CD14-positive monocyte (primary cell): ENCODE measurements at regions not wholly inside any gene's neighbourhood (a gene's known extent, or its start where the extent isn't known, plus 50 kb on each side); places are given as distances from the start of the nearest gene placed in this dataset.

ENCODE experiments used
- DNase-seq, 3 donors: peaks; one replicate each; pipeline ENCODE4 v3.0.0-alpha.2; 2011 to 2022
- H2AFZ ChIP-seq: 2 replicates; pipeline ENCODE4 v1.6.0; 2012; ENCODE audit warnings: mild to moderate bottlenecking, low read depth, low read length, inconsistent platforms; ENCODE audit not compliant: insufficient read depth, poor library complexity, severe bottlenecking
- H3K27ac ChIP-seq, 2 donors: 1 replicate in 1 of 2; 2 replicates in 1 of 2; pipeline ENCODE4 v1.5.1; 2012 to 2013; ENCODE audit warnings: low read length in 2 of 2, control low read depth in 1 of 2, inconsistent platforms in 1 of 2, low read depth in 1 of 2, mild to moderate bottlenecking in 1 of 2
- H3K27me3 ChIP-seq, 2 donors: one replicate each; pipeline versions ENCODE4 v1.6.0 to v1.6.1; 2011 to 2013; ENCODE audit warnings: low read length in 2 of 2; ENCODE audit not compliant: control insufficient read depth in 2 of 2, insufficient read depth in 2 of 2
- H3K36me3 ChIP-seq, 2 donors: replicated peaks in 1 of 2; 1 replicate in 1 of 2; 2 replicates in 1 of 2; pipeline versions ENCODE4 v1.5.1 to v1.6.1; 2012 to 2013; ENCODE audit warnings: low read length in 2 of 2, control low read depth in 1 of 2, inconsistent platforms in 1 of 2, mild to moderate bottlenecking in 1 of 2; ENCODE audit not compliant: insufficient read depth in 2 of 2, control insufficient read depth in 1 of 2
- H3K4me1 ChIP-seq, 2 donors: 1 replicate in 1 of 2; 2 replicates in 1 of 2; pipeline versions ENCODE4 v1.5.1 to v1.6.1; 2012 to 2013; ENCODE audit warnings: low read length in 2 of 2, control low read depth in 1 of 2, inconsistent platforms in 1 of 2, mild to moderate bottlenecking in 1 of 2, moderate library complexity in 1 of 2; ENCODE audit not compliant: insufficient read depth in 2 of 2, control insufficient read depth in 1 of 2
- H3K4me2 ChIP-seq: replicated peaks from 2 replicates; pipeline ENCODE3; 2012; ENCODE audit warnings: low read length, moderate library complexity, mild to moderate bottlenecking; ENCODE audit not compliant: poor library complexity, severe bottlenecking; ENCODE audit errors: extremely low read depth
- H3K4me3 ChIP-seq, 3 experiments: fragments of 200-600 bp in 1 of 3; sonication (generic) in 1 of 3; replicated peaks in 1 of 3; 1 replicate in 2 of 3; 2 replicates in 1 of 3; pipeline ENCODE4 v1.5.1; 2011 to 2013; ENCODE audit warnings: low read length in 3 of 3, mild to moderate bottlenecking in 3 of 3, control low read depth in 2 of 3, low read depth in 2 of 3, inconsistent platforms in 1 of 3, moderate library complexity in 1 of 3
- H3K79me2 ChIP-seq: 2 replicates; pipeline ENCODE4 v1.6.0; 2012; ENCODE audit warnings: mild to moderate bottlenecking, control low read depth, inconsistent platforms, low read length, moderate library complexity; ENCODE audit not compliant: insufficient read depth
- H3K9ac ChIP-seq: 2 replicates; pipeline ENCODE4 v1.6.0; 2017; ENCODE audit warnings: low read length, mild to moderate bottlenecking; ENCODE audit not compliant: insufficient read depth, poor library complexity, severe bottlenecking
- H3K9me3 ChIP-seq, 2 donors: replicated peaks in 1 of 2; 1 replicate in 1 of 2; 2 replicates in 1 of 2; pipeline versions ENCODE4 v1.5.1 to v1.6.1; 2012 to 2013; ENCODE audit warnings: low read length in 2 of 2, control low read depth in 1 of 2; ENCODE audit not compliant: control insufficient read depth in 1 of 2, insufficient read depth in 1 of 2
- H4K20me1 ChIP-seq: 2 replicates; pipeline ENCODE4 v1.6.0; 2012; ENCODE audit warnings: mild to moderate bottlenecking, low read length, control low read depth, moderate library complexity; ENCODE audit not compliant: insufficient read depth
- H3K27ac Mint-ChIP-seq, 7 donors: one replicate each; pipeline ENCODE4 v1.8.0; 2020; ENCODE audit warnings: mild to moderate bottlenecking in 7 of 7, mixed read lengths in 7 of 7, moderate library complexity in 6 of 7, inconsistent platforms in 2 of 7
- H3K27me3 Mint-ChIP-seq, 3 donors: one replicate each; pipeline ENCODE4 v1.8.0; 2021 to 2022; ENCODE audit warnings: low read depth in 3 of 3, mild to moderate bottlenecking in 3 of 3, mixed read lengths in 3 of 3, moderate library complexity in 3 of 3, inconsistent platforms in 1 of 3
- H3K36me3 Mint-ChIP-seq, 2 donors: one replicate each; pipeline ENCODE4 v1.8.0; 2020; ENCODE audit warnings: mixed read lengths in 2 of 2, inconsistent platforms in 1 of 2, mild to moderate bottlenecking in 1 of 2
- H3K4me1 Mint-ChIP-seq: one replicate; pipeline ENCODE4 v1.8.0; 2020; ENCODE audit warnings: mild to moderate bottlenecking, mixed read lengths
- H3K4me3 Mint-ChIP-seq, 2 donors: one replicate each; pipeline ENCODE4 v1.8.0; 2020; ENCODE audit warnings: mild to moderate bottlenecking in 2 of 2, mixed read lengths in 2 of 2, moderate library complexity in 1 of 2
- H3K9me3 Mint-ChIP-seq, 7 donors: one replicate each; pipeline ENCODE4 v1.8.0; 2020 to 2022; ENCODE audit warnings: mixed read lengths in 7 of 7, mild to moderate bottlenecking in 6 of 7, moderate library complexity in 6 of 7, inconsistent platforms in 2 of 7
- CTCF ChIP-seq: fragments of 200-600 bp; IDR thresholded peaks from one replicate; pipeline ENCODE4 v1.8.0; 2022; ENCODE audit warnings: antibody characterized with exemption, mild to moderate bottlenecking
- WGBS: methylation state at CpG from one replicate; pipeline ENCODE4 v1.1.5; 2013; ENCODE audit warnings: missing lambda C conversion rate; ENCODE audit not compliant: insufficient coverage; 5-methylcytosine and 5-hydroxymethylcytosine counted together
- intact Hi-C, 2 donors: fragments of 100-400 bp; cut with micrococcal nuclease; formaldehyde crosslinking; loops; one replicate each; pipeline versions ENCODE4 v1.15.0 to v1.15.1; 2023

GRCh38 chr7:25963733-25964132 is 188.3 kb upstream of the NFE2L3 start:
- Histone ChIP-seq H3K9ac (no peak overlapping the region), H3K27me3 (peaks cover 34 to 45% of the 10 kb centered on the region in 2 donors)
- peaks cover 6% of the 10 kb centered on the region for H3K4me1 Mint-ChIP-seq

GRCh38 chr7:25964483-25964991 is 187.5 kb upstream of the NFE2L3 start:
- Histone ChIP-seq H3K9ac (no peak overlapping the region), H4K20me1 (no peaks in the 10 kb centered on the region), H2AFZ (no peak overlapping the region), H3K79me2 (no peaks in the 10 kb centered on the region), H3K4me1 (no peaks in the 10 kb centered on the region), H3K36me3 (no peaks in the 10 kb centered on the region), H3K4me2 (no peak overlapping the region), H3K4me3 (no peak overlapping the region), H3K27ac (no peak overlapping the region), H3K9me3 (no peaks in the 10 kb centered on the region), H3K27me3 (peaks cover 29 to 45% of the 10 kb centered on the region in 2 donors)
- H3K4me3 Mint-ChIP-seq, result peak overlapping the region in 1 of 2 donors; percentile 40
- H3K27me3 Mint-ChIP-seq, result peaks cover 14 to 46% (median 29%) of the 10 kb centered on the region in 3 donors
- H3K4me1 Mint-ChIP-seq, result peaks cover 6% of the 10 kb centered on the region
- no peak for DNase-seq
- 85% methylated on average over 3 of the region's 6 CpGs for WGBS
- H3K36me3 Mint-ChIP-seq, result no peaks in the 10 kb centered on the region
- H3K27ac Mint-ChIP-seq, result no peak overlapping the region
- intact Hi-C loops, result no loop called here
- TF ChIP-seq CTCF, result no peak
- H3K9me3 Mint-ChIP-seq, result peaks cover 0 to 3% (median 1%) of the 10 kb centered on the region in 7 donors

More at GRCh38 chr7:25963733-25964132, 188.3 kb upstream of the NFE2L3 start:
- TF ChIP-seq CTCF, result no peak
- Histone ChIP-seq H3K27ac (no peak overlapping the region), H4K20me1 (no peaks in the 10 kb centered on the region), H3K36me3 (no peaks in the 10 kb centered on the region), H3K4me3 (no peak overlapping the region), H2AFZ (no peak overlapping the region), H3K4me2 (no peak overlapping the region), H3K79me2 (no peaks in the 10 kb centered on the region), H3K4me1 (no peaks in the 10 kb centered on the region), H3K9me3 (no peaks in the 10 kb centered on the region)
- H3K4me3 Mint-ChIP-seq, result no peak overlapping the region
- DNase-seq, result no peak
- intact Hi-C loops, result no loop called here
- peaks cover 0 to 3% (median 1%) of the 10 kb centered on the region in 7 donors for H3K9me3 Mint-ChIP-seq
- peaks cover 15 to 48% (median 32%) of the 10 kb centered on the region in 3 donors for H3K27me3 Mint-ChIP-seq
- no peak overlapping the region for H3K27ac Mint-ChIP-seq
- H3K36me3 Mint-ChIP-seq, result no peaks in the 10 kb centered on the region
- no CpG with 5 or more reads among the region's 3 CpGs for WGBS
